ENCODE measurements at regions not wholly inside any gene's neighbourhood (a gene's known extent, or its start where the extent isn't known, plus 50 kb on each side); places are given as distances from the start of the nearest gene placed in this dataset.

GRCh38 chr3:459311-459670 is 262.7 kb downstream of the CHL1 start:
- DNase-seq, result no peak

GRCh38 chr3:461006-461405 is 264.4 kb downstream of the CHL1 start:
- DNase-seq, result no peak

- no peak for DNase-seq
These were observed 266.3 kb downstream of the CHL1 start for GRCh38 chr3:462851-463250.

- no peak for DNase-seq
These were observed 267.0 kb downstream of the CHL1 start for GRCh38 chr3:463252-464192.

- no peak for DNase-seq
These were observed 267.7 kb downstream of the CHL1 start for GRCh38 chr3:464255-464654.

GRCh38 chr3:468172-468571 is 271.6 kb downstream of the CHL1 start:
- DNase-seq, result no peak

GRCh38 chr3:473033-473800 is 276.7 kb downstream of the CHL1 start:
- DNase-seq, result no peak

- no peak for DNase-seq
These were observed 278.3 kb downstream of the CHL1 start for GRCh38 chr3:474828-475227.

- DNase-seq, result no peak
These were observed 283.5 kb downstream of the CHL1 start for GRCh38 chr3:480070-480469.

GRCh38 chr3:481111-481510 is 284.5 kb downstream of the CHL1 start:
- DNase-seq, result no peak

GRCh38 chr3:481680-482079 is 285.1 kb downstream of the CHL1 start:
- no peak for DNase-seq

- no peak for DNase-seq
These were observed 285.9 kb downstream of the CHL1 start for GRCh38 chr3:482479-482878.

GRCh38 chr3:484341-484740 is 287.8 kb downstream of the CHL1 start:
- DNase-seq, result no peak

GRCh38 chr3:487614-488013 is 291.1 kb downstream of the CHL1 start:
- DNase-seq, result no peak

- no peak for DNase-seq
These were observed 296.2 kb downstream of the CHL1 start for GRCh38 chr3:492586-493316.

GRCh38 chr3:494190-494589 is 297.6 kb downstream of the CHL1 start:
- DNase-seq, result no peak

GRCh38 chr3:498487-498886 is 301.9 kb downstream of the CHL1 start:
- no peak for DNase-seq

GRCh38 chr3:499001-499761 is 302.6 kb downstream of the CHL1 start:
- DNase-seq, result no peak

GRCh38 chr3:502486-502885 is 305.9 kb downstream of the CHL1 start:
- no peak for DNase-seq

- DNase-seq, result no peak
These were observed 316.7 kb downstream of the CHL1 start for GRCh38 chr3:513301-513700.

GRCh38 chr3:514192-514591 is 317.6 kb downstream of the CHL1 start:
- DNase-seq, result no peak

- DNase-seq, result no peak
These were observed 322.5 kb downstream of the CHL1 start for GRCh38 chr3:519026-519425.

GRCh38 chr3:522888-523287 is 326.3 kb downstream of the CHL1 start:
- no peak for DNase-seq

Measured in KG1 (cell line).